NCI-H69 (cell line): ENCODE measurements at regions not wholly inside any gene's neighbourhood (a gene's known extent, or its start where the extent isn't known, plus 50 kb on each side); places are given as distances from the start of the nearest gene placed in this dataset.
A peak's percentile ranks its signal among the peaks of the same experiment; 100 is the strongest.
"Not testable (repeated sequence)": the region's sequence is repeated elsewhere in the genome, so short reads cannot be mapped to it uniquely, and the experiment has no call there.

Source experiments
- DNase-seq: peaks from one replicate; lab custom pipeline; 2025; lab: John Stamatoyannopoulos, UW

GRCh38 chr10:121690152-121690848 is 92.1 kb upstream of the FGFR2 start:
- no peak for DNase-seq

GRCh38 chr10:121687095-121687813 is 89.0 kb upstream of the FGFR2 start:
- no peak for DNase-seq

- no peak for DNase-seq
These were observed 86.0 kb upstream of the FGFR2 start for GRCh38 chr10:121684276-121684675.

- peak; percentile 40 for DNase-seq
These were observed 85.6 kb upstream of the FGFR2 start for GRCh38 chr10:121683816-121684215.

- DNase-seq = peak; percentile 18
These were observed 85.1 kb upstream of the FGFR2 start for GRCh38 chr10:121683366-121683765.

GRCh38 chr10:121681997-121682687 is 83.9 kb upstream of the FGFR2 start:
- DNase-seq = no peak

GRCh38 chr10:121680879-121681655 is 82.8 kb upstream of the FGFR2 start:
- peak; percentile 1 for DNase-seq

GRCh38 chr10:121679916-121680315 is 81.7 kb upstream of the FGFR2 start:
- no peak for DNase-seq

- DNase-seq = no peak
These were observed 80.5 kb upstream of the FGFR2 start for GRCh38 chr10:121678631-121679174.

GRCh38 chr10:121677880-121678279 is 79.6 kb upstream of the FGFR2 start:
- no peak for DNase-seq

GRCh38 chr10:121675344-121675743 is 77.1 kb upstream of the FGFR2 start:
- no peak for DNase-seq

- no peak for DNase-seq
These were observed 76.6 kb upstream of the FGFR2 start for GRCh38 chr10:121674885-121675284.

GRCh38 chr10:121672733-121673132 is 74.5 kb upstream of the FGFR2 start:
- DNase-seq = no peak

- not testable (repeated sequence) for DNase-seq
These were observed 71.6 kb upstream of the FGFR2 start for GRCh38 chr10:121669840-121670239.

GRCh38 chr10:121669028-121669374 is 70.8 kb upstream of the FGFR2 start:
- no peak for DNase-seq

- peak; percentile 75 for DNase-seq
These were observed 70.2 kb upstream of the FGFR2 start for GRCh38 chr10:121668314-121669027.

GRCh38 chr10:121667948-121668313 is 69.7 kb upstream of the FGFR2 start:
- DNase-seq = no peak

- no peak for DNase-seq
These were observed 67.6 kb upstream of the FGFR2 start for GRCh38 chr10:121665809-121666208.

- no peak for DNase-seq
These were observed 66.4 kb upstream of the FGFR2 start for GRCh38 chr10:121664671-121665070.

- DNase-seq = peak; percentile 5
These were observed 65.0 kb upstream of the FGFR2 start for GRCh38 chr10:121662945-121663917.
